ENCODE measurements at regions not wholly inside any gene's neighbourhood (a gene's known extent, or its start where the extent isn't known, plus 50 kb on each side); places are given as distances from the start of the nearest gene placed in this dataset.

- Histone ChIP-seq H3K9ac (ENCODE audit: low read depth, low read length) (no peak overlapping the region), H3K9me3 (ENCODE audit: control insufficient read depth, insufficient read depth, low read length) (no peaks in the 10 kb centered on the region), H3K4me3 (ENCODE audit: low read depth, low read length) (no peak overlapping the region), H3K36me3 (ENCODE audit: control insufficient read depth, insufficient read depth, low read length) (no peaks in the 10 kb centered on the region), H3K4me1 (ENCODE audit: control insufficient read depth, insufficient read depth, low read length) (no peaks in the 10 kb centered on the region), H3K27me3 (ENCODE audit: control insufficient read depth, insufficient read depth, low read length) (no peaks in the 10 kb centered on the region)
These were observed 397.9 kb upstream of the JARID2 start for GRCh38 chr6:14848019-14848418.

DNA sequence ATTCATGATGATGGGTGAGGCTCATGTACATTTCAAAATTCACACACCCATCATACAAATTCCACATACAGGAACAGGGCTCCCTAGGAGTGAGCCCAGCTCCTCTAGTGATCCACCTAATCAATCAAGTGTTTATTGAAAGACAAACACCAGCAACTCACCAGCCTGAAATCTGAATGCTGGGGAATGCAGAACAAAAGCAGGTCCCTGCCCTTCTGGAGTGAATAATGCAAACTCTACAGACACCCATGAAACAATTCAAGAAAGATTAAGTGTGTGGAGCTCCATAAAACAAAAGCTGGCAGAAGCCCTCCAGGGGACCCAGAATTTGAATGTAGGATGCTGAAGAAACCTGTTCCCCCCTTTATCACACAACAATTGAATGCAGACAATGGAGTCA, 396.7 kb upstream of the JARID2 start:
- Histone ChIP-seq H3K9me3 (ENCODE audit: control insufficient read depth, insufficient read depth, low read length) (no peaks in the 10 kb centered on the region), H3K27me3 (ENCODE audit: control insufficient read depth, insufficient read depth, low read length) (no peaks in the 10 kb centered on the region), H3K9ac (ENCODE audit: low read depth, low read length) (no peak overlapping the region)

DNA sequence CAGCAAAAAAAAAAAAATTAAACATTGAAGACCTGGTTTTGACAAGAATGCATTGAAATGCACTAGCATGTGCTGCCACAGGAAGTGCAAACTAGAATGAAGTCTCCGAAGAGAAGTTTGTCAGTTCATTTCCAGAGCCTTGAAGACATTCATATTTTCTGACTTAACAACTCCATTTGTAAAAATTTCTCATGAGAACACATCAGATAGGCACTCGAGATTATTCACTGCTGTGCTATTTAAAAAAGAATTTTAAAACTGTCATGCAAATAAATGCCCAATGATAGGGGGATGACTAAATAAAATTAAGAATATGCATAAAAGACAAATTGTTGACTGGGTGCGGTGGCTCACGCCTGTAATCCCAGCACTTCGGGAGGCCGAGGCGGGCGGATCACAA, 394.6 kb upstream of the JARID2 start:
- no peaks in the 10 kb centered on the region for H3K27me3 ChIP-seq (ENCODE audit: control insufficient read depth, insufficient read depth, low read length)

More for the DNA sequence above, 396.7 kb upstream of the JARID2 start:
- Histone ChIP-seq H3K36me3 (ENCODE audit: control insufficient read depth, insufficient read depth, low read length) (no peaks in the 10 kb centered on the region), H3K4me1 (ENCODE audit: control insufficient read depth, insufficient read depth, low read length) (no peaks in the 10 kb centered on the region), H3K4me3 (ENCODE audit: low read depth, low read length) (no peak overlapping the region)

DNA sequence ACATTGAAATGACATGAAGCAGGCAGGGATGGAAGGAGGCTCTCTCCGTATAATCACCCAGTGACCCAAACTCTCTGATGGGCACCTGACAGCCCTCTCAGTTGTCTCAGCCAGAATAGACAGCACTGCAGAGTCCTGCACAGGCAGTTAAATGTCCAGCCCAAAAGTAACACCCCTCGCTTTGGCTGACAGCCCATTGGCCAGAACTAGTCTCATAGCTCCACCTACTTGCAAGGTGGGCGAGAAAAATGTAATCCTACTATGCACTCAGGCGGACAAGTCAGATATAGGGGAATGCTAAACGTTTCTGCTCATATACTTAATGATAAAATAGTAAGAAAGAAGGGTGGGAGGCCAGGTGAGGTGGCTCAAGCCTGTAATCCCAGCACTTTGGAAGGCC, 393.5 kb upstream of the JARID2 start:
- no peaks in the 10 kb centered on the region for H3K27me3 ChIP-seq (ENCODE audit: control insufficient read depth, insufficient read depth, low read length)
- H3K4me3 ChIP-seq (ENCODE audit: low read depth, low read length) = no peak overlapping the region
- H3K9ac ChIP-seq (ENCODE audit: low read depth, low read length) = no peak overlapping the region
- peaks cover 2% of the 10 kb centered on the region for H3K4me1 ChIP-seq (ENCODE audit: control insufficient read depth, insufficient read depth, low read length)
- H3K9me3 ChIP-seq (ENCODE audit: control insufficient read depth, insufficient read depth, low read length) = no peaks in the 10 kb centered on the region
- H3K36me3 ChIP-seq (ENCODE audit: control insufficient read depth, insufficient read depth, low read length) = no peaks in the 10 kb centered on the region

More for the DNA sequence above, 394.6 kb upstream of the JARID2 start:
- no peak overlapping the region for H3K4me3 ChIP-seq (ENCODE audit: low read depth, low read length)
- H3K9ac ChIP-seq (ENCODE audit: low read depth, low read length) = no peak overlapping the region
- H3K9me3 ChIP-seq (ENCODE audit: control insufficient read depth, insufficient read depth, low read length) = no peaks in the 10 kb centered on the region
- H3K36me3 ChIP-seq (ENCODE audit: control insufficient read depth, insufficient read depth, low read length) = no peaks in the 10 kb centered on the region
- no peaks in the 10 kb centered on the region for H3K4me1 ChIP-seq (ENCODE audit: control insufficient read depth, insufficient read depth, low read length)

DNA sequence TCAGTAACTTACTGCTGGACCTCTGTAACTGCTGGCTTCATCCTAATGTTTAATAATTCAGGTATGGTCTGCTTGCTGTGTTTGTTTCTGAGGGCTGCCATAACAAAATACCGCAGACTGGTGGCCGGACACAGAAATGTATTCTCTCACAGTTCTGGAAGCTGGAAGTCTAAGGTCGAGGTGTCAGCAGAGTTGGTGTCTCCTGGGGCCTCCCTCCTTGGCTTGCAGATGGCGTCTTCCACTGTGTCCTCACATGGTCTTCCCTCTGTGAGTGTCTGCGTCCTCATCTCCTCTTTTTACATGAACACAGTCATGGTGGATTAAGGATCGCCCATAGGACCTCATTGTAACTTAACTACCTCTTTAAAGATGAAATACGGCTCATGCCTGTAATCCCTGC, 389.7 kb upstream of the JARID2 start:
- H3K27me3 ChIP-seq (ENCODE audit: control insufficient read depth, insufficient read depth, low read length) = no peaks in the 10 kb centered on the region
- H3K4me3 ChIP-seq (ENCODE audit: low read depth, low read length) = no peak overlapping the region
- H3K9ac ChIP-seq (ENCODE audit: low read depth, low read length) = no peak overlapping the region
- H3K9me3 ChIP-seq (ENCODE audit: control insufficient read depth, insufficient read depth, low read length) = no peaks in the 10 kb centered on the region
- H3K36me3 ChIP-seq (ENCODE audit: control insufficient read depth, insufficient read depth, low read length) = no peaks in the 10 kb centered on the region
- H3K4me1 ChIP-seq (ENCODE audit: control insufficient read depth, insufficient read depth, low read length) = peaks cover 2% of the 10 kb centered on the region

GRCh38 chr6:14857001-14857400, 388.9 kb upstream of the JARID2 start:
- H3K4me1 ChIP-seq (ENCODE audit: control insufficient read depth, insufficient read depth, low read length) = peaks cover 2% of the 10 kb centered on the region
- no peak overlapping the region for H3K4me3 ChIP-seq (ENCODE audit: low read depth, low read length)
- H3K9ac ChIP-seq (ENCODE audit: low read depth, low read length) = no peak overlapping the region
- H3K27me3 ChIP-seq (ENCODE audit: control insufficient read depth, insufficient read depth, low read length) = no peaks in the 10 kb centered on the region
- no peaks in the 10 kb centered on the region for H3K36me3 ChIP-seq (ENCODE audit: control insufficient read depth, insufficient read depth, low read length)
- no peaks in the 10 kb centered on the region for H3K9me3 ChIP-seq (ENCODE audit: control insufficient read depth, insufficient read depth, low read length)

DNA sequence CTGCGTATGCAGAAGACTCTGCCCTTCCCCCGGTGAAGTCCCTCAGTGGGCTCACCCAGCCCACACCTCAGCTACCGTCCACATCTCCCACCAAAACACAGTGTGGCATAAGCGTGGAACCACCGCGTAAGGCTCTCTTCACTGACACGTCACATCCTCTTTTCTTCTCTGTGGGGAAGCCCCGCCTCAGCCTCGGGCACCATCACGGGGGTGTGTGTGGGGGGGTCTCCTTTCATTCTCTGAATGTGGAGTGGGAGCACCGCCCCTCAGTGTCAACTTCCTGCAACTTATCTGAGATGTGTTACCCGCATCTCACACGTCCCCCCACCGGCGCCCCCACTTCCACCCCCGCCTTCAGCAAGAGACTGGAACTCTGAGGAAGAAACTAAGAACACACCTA, 388.4 kb upstream of the JARID2 start:
- H3K4me3 ChIP-seq (ENCODE audit: low read depth, low read length) = no peak overlapping the region
- no peaks in the 10 kb centered on the region for H3K27me3 ChIP-seq (ENCODE audit: control insufficient read depth, insufficient read depth, low read length)
- H3K9ac ChIP-seq (ENCODE audit: low read depth, low read length) = no peak overlapping the region
- H3K36me3 ChIP-seq (ENCODE audit: control insufficient read depth, insufficient read depth, low read length) = no peaks in the 10 kb centered on the region
- no peaks in the 10 kb centered on the region for H3K9me3 ChIP-seq (ENCODE audit: control insufficient read depth, insufficient read depth, low read length)
- H3K4me1 ChIP-seq (ENCODE audit: control insufficient read depth, insufficient read depth, low read length) = peaks cover 2% of the 10 kb centered on the region

GRCh38 chr6:14858808-14859207, 387.1 kb upstream of the JARID2 start:
- no peaks in the 10 kb centered on the region for H3K36me3 ChIP-seq (ENCODE audit: control insufficient read depth, insufficient read depth, low read length)
- no peaks in the 10 kb centered on the region for H3K9me3 ChIP-seq (ENCODE audit: control insufficient read depth, insufficient read depth, low read length)
- no peak overlapping the region for H3K9ac ChIP-seq (ENCODE audit: low read depth, low read length)
- peaks cover 2% of the 10 kb centered on the region for H3K4me1 ChIP-seq (ENCODE audit: control insufficient read depth, insufficient read depth, low read length)
- H3K27me3 ChIP-seq (ENCODE audit: control insufficient read depth, insufficient read depth, low read length) = no peaks in the 10 kb centered on the region
- no peak overlapping the region for H3K4me3 ChIP-seq (ENCODE audit: low read depth, low read length)

DNA sequence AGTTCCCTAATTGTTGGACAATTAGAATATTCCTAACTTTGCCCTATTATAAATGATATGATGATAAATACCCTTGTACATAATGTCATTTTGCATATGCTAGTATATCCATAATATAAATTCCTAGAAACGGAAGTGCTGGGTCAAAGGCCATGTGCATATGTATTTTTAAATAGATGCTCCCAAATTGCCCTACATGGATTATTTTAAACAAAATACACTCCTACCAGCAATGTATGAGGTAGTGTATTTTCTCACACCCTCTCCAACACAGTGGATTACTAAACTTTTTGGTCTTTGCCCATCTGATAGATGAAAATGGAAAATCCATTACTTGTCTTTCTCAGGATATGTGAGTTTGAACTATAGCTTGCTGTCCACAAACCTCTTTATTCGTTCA, 385.1 kb upstream of the JARID2 start:
- Histone ChIP-seq H3K4me3 (ENCODE audit: low read depth, low read length) (no peak overlapping the region), H3K9ac (ENCODE audit: low read depth, low read length) (no peak overlapping the region), H3K36me3 (ENCODE audit: control insufficient read depth, insufficient read depth, low read length) (no peaks in the 10 kb centered on the region), H3K27me3 (ENCODE audit: control insufficient read depth, insufficient read depth, low read length) (no peaks in the 10 kb centered on the region), H3K9me3 (ENCODE audit: control insufficient read depth, insufficient read depth, low read length) (no peaks in the 10 kb centered on the region), H3K4me1 (ENCODE audit: control insufficient read depth, insufficient read depth, low read length) (peaks cover 7% of the 10 kb centered on the region)

DNA sequence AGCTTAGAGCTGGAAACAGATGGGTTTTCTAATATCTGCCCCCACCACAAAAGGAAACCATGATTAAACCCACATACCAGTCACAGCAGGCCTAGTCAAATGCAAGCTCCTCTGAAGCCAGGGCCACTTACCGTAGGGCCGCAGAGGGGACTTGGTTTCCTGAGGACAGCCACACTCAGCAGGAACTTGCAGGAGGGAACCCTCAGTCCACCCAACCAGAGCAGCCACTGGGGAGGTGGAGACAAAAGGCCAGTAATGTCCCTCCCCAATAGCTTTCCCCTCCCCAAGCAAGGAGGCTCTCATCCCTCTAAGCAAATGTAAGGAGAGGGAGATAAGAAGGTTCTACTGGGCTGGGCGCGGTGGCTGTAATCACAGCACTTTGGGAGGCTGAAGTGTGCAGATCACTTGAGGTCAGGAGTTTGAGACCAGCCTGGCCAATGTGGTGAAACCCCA, 384.4 kb upstream of the JARID2 start:
- Histone ChIP-seq H3K9ac (ENCODE audit: low read depth, low read length) (no peak overlapping the region), H3K4me3 (ENCODE audit: low read depth, low read length) (no peak overlapping the region), H3K4me1 (ENCODE audit: control insufficient read depth, insufficient read depth, low read length) (peaks cover 7% of the 10 kb centered on the region)

DNA sequence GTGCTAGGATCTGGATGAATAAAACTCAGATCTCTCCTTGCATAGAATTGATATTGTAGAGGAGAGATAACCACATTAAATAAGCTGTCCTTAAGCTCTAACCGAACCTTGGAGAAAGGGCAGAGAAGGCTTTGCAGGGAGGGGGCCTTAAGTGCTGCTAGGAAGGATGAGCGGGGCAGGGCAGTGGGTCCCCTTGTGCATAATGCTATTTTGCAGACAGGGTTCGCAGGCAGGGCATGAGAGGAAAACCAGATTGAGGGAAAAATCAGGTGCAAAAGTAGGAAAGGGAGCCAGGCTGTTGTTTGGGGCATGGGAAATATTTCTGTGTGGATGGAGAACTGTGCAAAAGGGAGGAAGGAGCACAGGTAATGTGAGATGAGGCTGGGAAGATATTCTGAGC, 383.0 kb upstream of the JARID2 start:
- Histone ChIP-seq H3K36me3 (ENCODE audit: control insufficient read depth, insufficient read depth, low read length) (no peaks in the 10 kb centered on the region), H3K4me1 (ENCODE audit: control insufficient read depth, insufficient read depth, low read length) (peaks cover 5% of the 10 kb centered on the region), H3K27me3 (ENCODE audit: control insufficient read depth, insufficient read depth, low read length) (no peaks in the 10 kb centered on the region), H3K9ac (ENCODE audit: low read depth, low read length) (no peak overlapping the region), H3K4me3 (ENCODE audit: low read depth, low read length) (no peak overlapping the region), H3K9me3 (ENCODE audit: control insufficient read depth, insufficient read depth, low read length) (no peaks in the 10 kb centered on the region)

More for the DNA sequence above, 384.4 kb upstream of the JARID2 start:
- Histone ChIP-seq H3K36me3 (ENCODE audit: control insufficient read depth, insufficient read depth, low read length) (no peaks in the 10 kb centered on the region), H3K9me3 (ENCODE audit: control insufficient read depth, insufficient read depth, low read length) (no peaks in the 10 kb centered on the region), H3K27me3 (ENCODE audit: control insufficient read depth, insufficient read depth, low read length) (no peaks in the 10 kb centered on the region)

GRCh38 chr6:14863902-14864850, 381.7 kb upstream of the JARID2 start:
- H3K4me3 ChIP-seq (ENCODE audit: low read depth, low read length) = no peak overlapping the region
- no peaks in the 10 kb centered on the region for H3K9me3 ChIP-seq (ENCODE audit: control insufficient read depth, insufficient read depth, low read length)
- no peak overlapping the region for H3K9ac ChIP-seq (ENCODE audit: low read depth, low read length)
- no peaks in the 10 kb centered on the region for H3K27me3 ChIP-seq (ENCODE audit: control insufficient read depth, insufficient read depth, low read length)
- H3K36me3 ChIP-seq (ENCODE audit: control insufficient read depth, insufficient read depth, low read length) = no peaks in the 10 kb centered on the region
- peaks cover 5% of the 10 kb centered on the region for H3K4me1 ChIP-seq (ENCODE audit: control insufficient read depth, insufficient read depth, low read length)
